Panc1 (cell line): ENCODE measurements at regions not wholly inside any gene's neighbourhood (a gene's known extent, or its start where the extent isn't known, plus 50 kb on each side); places are given as distances from the start of the nearest gene placed in this dataset.

ENCODE experiments used
- ATAC-seq: fragments of 200-7000 bp; cut with Tn5 transposase; 2 replicates; pipeline ENCODE4 v1.9.1; 2020; ENCODE audit warnings: mild to moderate bottlenecking, moderate library complexity
- BruUV-seq: library from RNA; stranded (reverse); fragments of 400-500 nt; replicated peaks from 2 replicates; lab custom pipeline; 2021; lab: Mats Ljungman, UMichigan
- CTCF ChIA-PET: fragments of 300-600 bp; sonication (Branson Sonifier 250); formaldehyde crosslinking; loops from one replicate; lab custom pipeline; 2022; ENCODE audit warnings: antibody characterized with exemption; lab: Charles Lee
- POLR2A ChIA-PET: fragments of 300-600 bp; sonication (Branson Sonifier 250); formaldehyde crosslinking; loops from one replicate; lab custom pipeline; 2022; ENCODE audit warnings: antibody characterized with exemption; lab: Charles Lee
- DNase-seq: peaks from one replicate; pipeline ENCODE4 v3.0.0-alpha.2; 2010; ENCODE audit warnings: low read depth, low spot score
- H3K27ac ChIP-seq: 2 replicates; pipeline ENCODE4 v1.5.1; 2011; ENCODE audit warnings: mild to moderate bottlenecking, low read length, inconsistent platforms
- H3K27me3 ChIP-seq: fragments of 200-500 bp; sonication (Bioruptor generic); 2 replicates; pipeline ENCODE4 v1.6.0; 2014; ENCODE audit warnings: low read length, inconsistent platforms; ENCODE audit not compliant: control insufficient read depth, insufficient read depth
- H3K36me3 ChIP-seq: fragments of 200-500 bp; sonication (Bioruptor generic); 2 replicates; pipeline ENCODE4 v1.5.1; 2014; ENCODE audit warnings: inconsistent platforms, mild to moderate bottlenecking, low read length, moderate library complexity; ENCODE audit not compliant: control insufficient read depth, insufficient read depth
- H3K4me1 ChIP-seq: 2 replicates; pipeline ENCODE4 v1.5.1; 2011; ENCODE audit warnings: inconsistent platforms, mild to moderate bottlenecking, low read length, moderate library complexity; ENCODE audit not compliant: control insufficient read depth, insufficient read depth
- H3K4me3 ChIP-seq, 2 experiments: 2 replicates each; pipeline ENCODE4 v1.5.1; 2011 to 2012; ENCODE audit warnings: low read depth in 2 of 2, low read length in 2 of 2, mild to moderate bottlenecking in 2 of 2, inconsistent platforms in 1 of 2, moderate library complexity in 1 of 2
- H3K9me3 ChIP-seq: fragments of 200-500 bp; sonication (Bioruptor generic); 2 replicates; pipeline ENCODE4 v1.5.1; 2014; ENCODE audit warnings: low read depth, mild to moderate bottlenecking, inconsistent platforms, low read length, moderate library complexity; ENCODE audit not compliant: control insufficient read depth, insufficient read depth
- CTCF ChIP-seq: fragments of 450-650 bp; IDR thresholded peaks from 2 replicates; pipeline ENCODE4 v1.5.1; 2017; ENCODE audit warnings: mild to moderate bottlenecking
- POLR2AphosphoS5 ChIP-seq: IDR thresholded peaks from 2 replicates; pipeline ENCODE4 v1.6.1; 2012; ENCODE audit warnings: mild to moderate bottlenecking, low read depth, low read length, moderate library complexity
- REST ChIP-seq, 2 experiments: IDR thresholded peaks; 2 replicates each; pipeline ENCODE4 v1.6.1; 2011 to 2012; ENCODE audit warnings: low read depth in 2 of 2, control low read depth in 1 of 2, low read length in 1 of 2, mild to moderate bottlenecking in 1 of 2, moderate library complexity in 1 of 2; ENCODE audit not compliant: insufficient read depth in 1 of 2
- SIN3A ChIP-seq: IDR thresholded peaks from 2 replicates; pipeline ENCODE4 v1.6.1; 2012; ENCODE audit warnings: low read depth, mild to moderate bottlenecking, low read length, moderate library complexity, borderline replicate concordance; ENCODE audit not compliant: insufficient read depth
- TCF7L2 ChIP-seq: IDR thresholded peaks from 2 replicates; pipeline ENCODE4 v1.6.1; 2011; ENCODE audit warnings: mild to moderate bottlenecking, low read depth, low read length, inconsistent platforms
- in situ Hi-C: cut with HindIII; loops from 2 replicates; pipeline ENCODE4 v1.10.0; 2016; ENCODE audit warnings: low sequenced_read_pairs, low pct_unique_long_range_greater_than_20kb
- intact Hi-C: fragments of 100-400 bp; cut with micrococcal nuclease; formaldehyde crosslinking; loops from one replicate; pipeline ENCODE4 v1.10.0; 2022; ENCODE audit not compliant: unreplicated experiment

- H3K27me3 ChIP-seq, result peaks cover 3% of the 10 kb centered on the region; the same call in 1 of the 2 replicates
- no peaks in the 10 kb centered on the region for H3K9me3 ChIP-seq
- no peak overlapping the region for H3K27ac ChIP-seq
- no peaks in the 10 kb centered on the region for H3K4me1 ChIP-seq
- ATAC-seq (no peak), DNase-seq (no peak)
- POLR2A ChIA-PET, result no interaction called here
- no TSS peak for BruUV-seq
- in situ Hi-C loops, result no loop called here
- TF ChIP-seq CTCF (no peak), SIN3A (no peak), POLR2AphosphoS5 (no peak), REST (IDR thresholded peaks at IDR 0.05; ENCODE audit: insufficient read depth in 1 of 2, low read depth in 2 of 2, low read length in 1 of 2) (no peak), TCF7L2 (no peak)
- no peaks in the 10 kb centered on the region for H3K36me3 ChIP-seq
- CTCF ChIA-PET, result interaction anchor here (0.7 kb wide), 1 partner anchor 64 kb away, joined by 4 read pairs; no protein-coding TSS in a partner anchor
- intact Hi-C loops, result no loop called here
- no peak overlapping the region for H3K4me3 ChIP-seq
These were observed 330.5 kb downstream of the AACS start for GRCh38 chr12:125395583-125396215.

- TF ChIP-seq POLR2AphosphoS5, result no peak
- no peak for TF ChIP-seq SIN3A
- TF ChIP-seq TCF7L2, result no peak
- TF ChIP-seq CTCF, result no peak
- no peak for TF ChIP-seq REST (IDR thresholded peaks at IDR 0.05; ENCODE audit: insufficient read depth in 1 of 2, low read depth in 2 of 2, low read length in 1 of 2)
- peaks cover 10% of the 10 kb centered on the region for H3K27me3 ChIP-seq
- no peaks in the 10 kb centered on the region for H3K4me1 ChIP-seq
- H3K4me3 ChIP-seq, result no peak overlapping the region
- CTCF ChIA-PET, result no interaction called here
- DNase-seq (no peak), ATAC-seq (no peak)
- no peak overlapping the region for H3K27ac ChIP-seq
- H3K36me3 ChIP-seq, result no peaks in the 10 kb centered on the region
- H3K9me3 ChIP-seq, result no peaks in the 10 kb centered on the region
- intact Hi-C loops, result no loop called here
- in situ Hi-C loops, result no loop called here
- POLR2A ChIA-PET, result interaction anchor here (0.7 kb wide), 1 partner anchor 536 kb away, joined by 3 read pairs; no protein-coding TSS in a partner anchor
- no TSS peak for BruUV-seq
These were observed 334.3 kb downstream of the AACS start for GRCh38 chr12:125399489-125399888.
